BJ (cell line): ENCODE measurements at regions not wholly inside any gene's neighbourhood (a gene's known extent, or its start where the extent isn't known, plus 50 kb on each side); places are given as distances from the start of the nearest gene placed in this dataset.
A peak's percentile ranks its signal among the peaks of the same experiment; 100 is the strongest.

ENCODE experiments used
- CTCF ChIA-PET: fragments of 350-600 bp; formaldehyde crosslinking; extraction: SDS; loops from one replicate; lab custom pipeline; 2021; ENCODE audit warnings: antibody characterized with exemption, inconsistent platforms; lab: Yijun Ruan, JAX
- POLR2A ChIA-PET: fragments of 300-600 bp; sonication (Branson Sonifier 250); formaldehyde crosslinking; extraction: SDS; loops from one replicate; lab custom pipeline; 2021; ENCODE audit warnings: antibody characterized with exemption; lab: Charles Lee
- DNase-seq: peaks from one replicate; pipeline ENCODE4 v3.0.0-alpha.2; 2011; ENCODE audit warnings: low read depth
- H3K27me3 ChIP-seq: 2 replicates; pipeline ENCODE4 v1.6.0; 2011; ENCODE audit warnings: low read length; ENCODE audit not compliant: control insufficient read depth, insufficient read depth
- H3K36me3 ChIP-seq: 2 replicates; pipeline ENCODE4 v1.5.1; 2011; ENCODE audit warnings: low read length; ENCODE audit not compliant: control insufficient read depth, insufficient read depth
- H3K4me3 ChIP-seq: 2 replicates; pipeline ENCODE4 v1.5.1; 2011; ENCODE audit warnings: low read depth, mild to moderate bottlenecking, control low read depth, low read length
- TF ChIP-seq, protein P1 (sequence below): IDR thresholded peaks from 2 replicates; pipeline ENCODE4 v1.5.1; 2011; ENCODE audit warnings: low read depth, mild to moderate bottlenecking, control low read depth, inconsistent platforms, low read length, moderate library complexity; ENCODE audit not compliant: insufficient read depth

- Histone ChIP-seq H3K4me3 (no peak overlapping the region), H3K27me3 (no peaks in the 10 kb centered on the region), H3K36me3 (no peaks in the 10 kb centered on the region)
- POLR2A ChIA-PET: no interaction called here
- CTCF ChIA-PET: no interaction called here
- no peak for DNase-seq
- TF ChIP-seq, protein P1, sequence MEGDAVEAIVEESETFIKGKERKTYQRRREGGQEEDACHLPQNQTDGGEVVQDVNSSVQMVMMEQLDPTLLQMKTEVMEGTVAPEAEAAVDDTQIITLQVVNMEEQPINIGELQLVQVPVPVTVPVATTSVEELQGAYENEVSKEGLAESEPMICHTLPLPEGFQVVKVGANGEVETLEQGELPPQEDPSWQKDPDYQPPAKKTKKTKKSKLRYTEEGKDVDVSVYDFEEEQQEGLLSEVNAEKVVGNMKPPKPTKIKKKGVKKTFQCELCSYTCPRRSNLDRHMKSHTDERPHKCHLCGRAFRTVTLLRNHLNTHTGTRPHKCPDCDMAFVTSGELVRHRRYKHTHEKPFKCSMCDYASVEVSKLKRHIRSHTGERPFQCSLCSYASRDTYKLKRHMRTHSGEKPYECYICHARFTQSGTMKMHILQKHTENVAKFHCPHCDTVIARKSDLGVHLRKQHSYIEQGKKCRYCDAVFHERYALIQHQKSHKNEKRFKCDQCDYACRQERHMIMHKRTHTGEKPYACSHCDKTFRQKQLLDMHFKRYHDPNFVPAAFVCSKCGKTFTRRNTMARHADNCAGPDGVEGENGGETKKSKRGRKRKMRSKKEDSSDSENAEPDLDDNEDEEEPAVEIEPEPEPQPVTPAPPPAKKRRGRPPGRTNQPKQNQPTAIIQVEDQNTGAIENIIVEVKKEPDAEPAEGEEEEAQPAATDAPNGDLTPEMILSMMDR: no peak
Measured at GRCh38 chr4:18945464-18945863, 923.9 kb upstream of the LCORL start.

- Histone ChIP-seq H3K4me3 (no peak overlapping the region), H3K36me3 (no peaks in the 10 kb centered on the region), H3K27me3 (no peaks in the 10 kb centered on the region)
- CTCF ChIA-PET: no interaction called here
- DNase-seq: no peak
- POLR2A ChIA-PET: no interaction called here
- TF ChIP-seq, protein P1: no peak
Measured at GRCh38 chr4:18942874-18943273, 921.3 kb upstream of the LCORL start.

- POLR2A ChIA-PET: no interaction called here
Measured at GRCh38 chr4:18938343-18939099, 917.0 kb upstream of the LCORL start.

DNA sequence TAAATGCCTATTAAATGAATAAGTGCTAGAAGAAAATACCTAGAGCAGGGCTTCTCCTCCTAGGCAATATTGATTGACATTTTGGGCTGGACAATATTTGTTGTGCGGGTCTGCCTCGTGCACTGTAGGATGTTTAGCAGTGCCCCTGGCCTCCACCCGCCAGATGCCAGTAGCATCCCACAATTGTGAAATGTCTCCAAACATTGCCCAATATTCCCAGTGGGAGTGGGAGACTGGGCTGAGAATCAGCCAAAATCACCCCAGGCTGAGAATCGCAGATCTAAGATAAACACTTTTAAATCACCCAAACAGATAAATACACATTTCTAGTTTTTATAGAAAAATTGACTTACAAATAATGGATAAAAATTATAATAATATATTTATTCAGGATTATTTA, 916.2 kb upstream of the LCORL start:
- DNase-seq: no peak
- TF ChIP-seq, protein P1: no peak
- Histone ChIP-seq H3K27me3 (no peaks in the 10 kb centered on the region), H3K36me3 (no peaks in the 10 kb centered on the region), H3K4me3 (no peak overlapping the region)
- POLR2A ChIA-PET: no interaction called here
- CTCF ChIA-PET: interaction anchor here (0.6 kb wide), 1 partner anchor 1356 kb away, joined by 3 read pairs; no protein-coding TSS in a partner anchor

More at GRCh38 chr4:18938343-18939099, 917.0 kb upstream of the LCORL start:
- peak; percentile 9 for DNase-seq
- CTCF ChIA-PET: interaction anchor here (0.6 kb wide), 1 partner anchor 1355 kb away, joined by 3 read pairs; no protein-coding TSS in a partner anchor
- Histone ChIP-seq H3K4me3 (no peak overlapping the region), H3K36me3 (no peaks in the 10 kb centered on the region), H3K27me3 (no peaks in the 10 kb centered on the region)
- TF ChIP-seq, protein P1: no peak

GRCh38 chr4:18937080-18937479, 915.5 kb upstream of the LCORL start:
- ChIA-PET CTCF (interaction anchor here (2.4 kb wide), 1 partner anchor 23 kb away, joined by 7 read pairs; no protein-coding TSS in a partner anchor), POLR2A (no interaction called here)
- Histone ChIP-seq H3K36me3 (no peaks in the 10 kb centered on the region), H3K4me3 (no peak overlapping the region), H3K27me3 (no peaks in the 10 kb centered on the region)
- DNase-seq: no peak
- TF ChIP-seq, protein P1: no peak
